Jurkat, Clone E6-1 (cell line): ENCODE measurements at regions not wholly inside any gene's neighbourhood (a gene's known extent, or its start where the extent isn't known, plus 50 kb on each side); places are given as distances from the start of the nearest gene placed in this dataset.

Experiments used
- DNase-seq: peaks from one replicate; pipeline ENCODE4 v3.0.0-alpha.2; 2011; ENCODE audit warnings: low read depth, low spot score
- H3K4me3 ChIP-seq: 2 replicates; pipeline ENCODE4 v1.5.1; 2011; ENCODE audit warnings: mild to moderate bottlenecking, low read length, control low read depth, moderate library complexity

DNA sequence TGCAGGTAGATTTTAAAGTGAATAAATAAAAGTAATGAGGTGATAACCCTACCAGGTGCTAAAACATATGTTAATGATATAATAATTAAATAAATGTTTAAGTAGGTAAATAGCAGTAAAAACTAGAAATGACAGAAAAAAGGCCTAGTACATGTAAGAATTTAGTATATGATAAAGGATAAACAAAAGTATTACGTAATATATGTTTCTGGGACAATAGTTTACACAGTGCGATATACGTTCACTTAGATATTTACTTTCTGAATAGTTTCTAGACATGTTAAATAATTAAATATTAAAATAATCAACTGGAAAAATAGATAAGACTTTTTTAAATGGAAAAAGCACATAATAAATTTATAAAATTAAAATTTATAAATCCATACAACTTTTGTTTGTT, 340.9 kb downstream of the LIG4 start:
- H3K4me3 ChIP-seq = no peak overlapping the region
- DNase-seq = no peak

DNA sequence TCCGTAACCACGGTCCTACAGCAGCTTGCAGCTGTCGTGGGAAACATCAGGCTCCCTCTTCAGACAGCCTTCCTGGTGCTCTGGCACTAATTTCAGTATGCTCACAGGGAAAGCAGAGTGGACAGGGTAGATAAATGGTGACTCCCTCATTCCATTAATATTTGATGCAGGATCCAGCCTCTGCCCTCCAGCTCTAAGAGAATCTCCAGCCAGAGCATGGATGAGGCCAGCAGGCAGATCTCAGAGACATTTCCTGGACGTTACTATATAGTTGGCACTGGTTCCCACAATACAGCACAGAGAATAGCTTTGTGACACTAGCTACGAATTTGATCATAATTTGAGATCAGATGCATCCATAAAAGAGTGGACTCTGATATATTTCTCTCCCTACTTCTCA, 341.4 kb downstream of the LIG4 start:
- no peak overlapping the region for H3K4me3 ChIP-seq
- DNase-seq = no peak

DNA sequence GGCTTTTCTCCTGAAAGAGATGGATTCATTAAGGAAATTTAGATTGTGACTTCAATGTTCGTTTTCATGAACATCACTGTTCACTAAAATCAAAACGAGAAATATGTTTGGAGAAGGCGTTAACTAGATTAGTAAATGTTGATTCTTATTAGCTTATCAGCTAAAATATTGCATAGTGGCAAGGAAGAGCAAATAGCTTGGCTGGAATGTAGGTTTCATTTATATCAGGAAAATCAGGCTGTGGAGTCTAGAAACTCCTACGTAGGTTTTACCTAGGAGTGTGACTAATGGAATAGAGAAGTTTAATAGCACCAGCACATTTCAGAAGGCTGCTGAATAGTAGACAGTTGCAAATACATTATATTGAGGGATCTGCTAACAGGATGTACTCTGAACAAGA, 344.9 kb downstream of the LIG4 start:
- no peak for DNase-seq
- H3K4me3 ChIP-seq = no peak overlapping the region

DNA sequence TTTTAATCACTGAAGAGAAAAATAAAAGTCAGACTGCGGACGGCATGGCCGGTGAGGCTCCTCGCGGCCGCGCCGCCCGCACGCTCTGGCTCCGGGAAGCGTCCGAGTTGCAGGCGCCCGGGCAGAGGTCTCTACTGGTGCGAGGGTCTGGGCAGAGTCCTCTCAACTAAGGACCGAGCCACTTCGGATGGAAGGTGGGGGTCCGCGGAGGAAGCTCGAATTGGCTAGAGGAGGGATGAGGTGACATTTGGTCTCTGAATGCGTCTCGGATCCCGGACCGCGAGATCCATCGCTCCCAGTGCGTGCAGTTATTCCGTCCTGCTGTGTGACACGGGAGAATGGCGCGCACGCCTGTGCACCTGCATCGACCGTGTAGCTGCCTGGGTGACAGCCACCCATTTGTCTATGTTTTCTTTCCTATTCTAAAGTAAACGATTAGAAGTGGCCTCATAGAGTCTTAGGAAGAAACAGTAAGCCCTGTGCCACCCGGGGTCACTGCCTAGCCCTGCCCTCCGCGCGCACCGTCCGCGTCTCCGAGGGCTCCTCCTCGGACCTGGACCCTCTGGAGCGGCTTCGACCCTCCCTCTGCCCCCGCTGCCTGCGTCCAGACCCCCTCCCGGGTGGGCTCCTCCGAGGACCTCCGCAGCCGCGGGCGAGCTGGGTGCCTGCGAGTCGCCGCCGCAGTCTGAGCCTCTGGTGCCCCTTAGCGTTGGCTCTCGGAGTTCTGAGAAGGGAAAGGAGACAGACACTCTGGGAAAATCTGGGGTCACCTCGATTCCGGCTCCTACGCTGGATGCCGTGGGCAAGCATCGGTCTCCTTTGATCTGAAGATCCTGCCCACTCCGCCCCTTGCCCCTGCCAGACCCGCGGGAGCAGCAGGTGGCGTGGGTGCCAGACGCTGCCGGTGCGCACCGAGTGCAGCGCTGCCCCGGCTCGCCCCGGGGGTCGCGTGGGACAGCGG, 347.4 kb downstream of the LIG4 start:
- H3K4me3 ChIP-seq = no peak overlapping the region
- DNase-seq = no peak

DNA sequence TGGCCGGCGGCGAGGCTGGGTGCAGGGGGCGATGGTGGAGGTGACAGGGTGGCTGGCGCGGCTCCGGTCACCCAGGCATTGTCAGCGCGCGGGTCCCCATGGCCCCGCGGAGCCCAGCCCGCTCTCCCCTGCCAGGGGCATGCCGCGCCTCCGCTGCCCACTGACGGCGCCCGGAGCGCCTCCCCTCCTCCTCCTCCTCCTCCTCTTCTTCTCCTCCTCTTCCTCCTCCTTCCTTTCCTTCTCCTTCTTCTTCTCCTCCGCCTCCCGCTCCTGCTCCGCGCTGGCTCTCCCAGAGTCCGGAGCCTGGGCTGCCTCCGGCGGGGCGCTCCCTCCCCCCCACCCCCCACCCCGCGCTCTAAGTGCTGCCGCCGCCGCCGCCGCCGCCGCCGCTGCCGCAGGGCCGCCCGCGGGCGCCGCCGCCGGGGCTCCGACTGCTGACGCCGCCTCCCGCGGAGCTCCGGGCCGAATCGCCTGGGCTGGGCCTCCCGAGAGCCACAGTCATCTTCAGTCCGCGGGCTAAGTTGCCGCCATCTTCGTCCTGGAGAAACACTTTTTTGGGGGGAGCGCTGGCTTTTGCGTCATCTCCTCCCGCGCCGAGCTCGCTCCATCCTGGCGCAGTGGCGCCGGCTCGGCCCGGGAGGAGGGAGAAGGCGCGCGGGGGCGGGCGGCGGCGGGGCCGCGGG, 348.3 kb downstream of the LIG4 start:
- no peak overlapping the region for H3K4me3 ChIP-seq
- no peak for DNase-seq

DNA sequence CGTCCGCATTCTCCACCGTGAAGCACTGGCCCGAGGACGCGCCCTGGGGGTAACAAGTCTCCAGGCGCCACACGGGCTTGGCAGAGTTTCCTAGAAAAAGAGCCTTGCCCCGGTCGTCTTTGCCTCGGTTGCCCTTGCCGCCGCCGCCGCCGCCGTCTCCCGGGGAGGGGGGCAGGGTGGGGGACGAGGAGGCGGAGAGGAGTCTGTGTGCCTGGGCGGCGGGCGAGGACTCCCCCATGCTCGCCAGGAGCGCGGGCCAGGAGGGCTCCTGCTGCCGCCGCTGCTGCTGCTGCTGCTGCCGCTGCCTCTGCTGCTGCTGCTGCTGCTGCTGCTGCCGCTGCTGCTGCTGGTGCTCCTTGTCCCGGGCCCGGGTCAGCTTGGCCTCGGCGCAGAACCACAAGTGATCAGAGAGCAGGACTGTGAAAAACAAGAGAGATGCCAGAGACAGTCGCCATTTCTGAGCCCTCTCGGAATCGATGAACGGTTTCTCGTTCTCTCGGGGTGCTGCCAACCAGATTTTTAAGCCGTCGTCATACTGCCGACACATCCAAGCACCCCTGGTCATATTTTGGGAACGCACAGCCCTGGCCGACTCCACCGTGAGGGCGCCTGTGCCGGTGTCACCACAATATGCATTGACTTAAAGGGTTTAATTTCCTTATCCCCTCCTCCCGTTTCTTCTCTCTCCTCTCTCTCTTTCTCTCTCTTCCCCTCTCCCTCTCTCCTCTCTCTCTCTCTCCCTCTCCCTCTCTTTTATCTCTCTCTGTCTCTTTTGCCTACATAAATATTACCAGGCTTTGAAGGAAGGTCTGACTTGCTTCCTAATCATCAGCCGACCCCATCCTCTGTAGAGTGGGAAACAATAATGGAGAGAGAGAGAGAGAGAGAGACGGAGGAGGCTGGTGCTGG, 349.1 kb downstream of the LIG4 start:
- no peak for DNase-seq
- no peak overlapping the region for H3K4me3 ChIP-seq

DNA sequence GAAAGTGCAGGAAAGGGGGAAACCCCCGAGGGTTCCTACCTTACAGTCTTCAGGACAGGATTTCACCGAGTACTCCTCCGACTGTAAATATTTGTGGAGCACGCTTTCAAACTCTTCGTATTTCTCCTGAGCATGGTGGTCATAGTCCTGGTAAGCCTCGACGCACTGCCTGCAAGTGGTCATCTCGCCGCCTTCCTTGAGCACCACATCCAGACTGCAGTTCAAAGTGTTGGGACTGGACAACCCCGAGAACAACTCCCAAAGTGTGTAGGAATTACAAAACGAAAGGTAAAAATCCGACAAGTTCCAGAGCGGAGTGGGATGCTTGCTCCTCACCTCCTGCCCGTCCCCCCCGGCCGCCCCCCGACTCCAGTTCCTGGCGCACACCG, 349.7 kb downstream of the LIG4 start:
- no peak overlapping the region for H3K4me3 ChIP-seq
- no peak for DNase-seq

DNA sequence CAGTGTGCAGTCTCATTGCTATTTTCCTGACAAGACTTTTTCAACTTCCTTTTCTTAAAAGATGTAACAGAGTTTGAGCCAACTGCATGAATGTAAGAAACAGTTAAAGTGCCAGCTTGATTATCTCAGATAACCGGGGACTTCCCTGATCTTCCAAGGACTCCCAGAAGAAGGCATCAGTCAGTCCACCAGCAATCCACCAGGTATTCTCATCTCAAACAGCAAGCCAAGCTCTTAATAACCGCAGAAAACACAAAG, 350.1 kb downstream of the LIG4 start:
- DNase-seq = no peak
- no peak overlapping the region for H3K4me3 ChIP-seq

DNA sequence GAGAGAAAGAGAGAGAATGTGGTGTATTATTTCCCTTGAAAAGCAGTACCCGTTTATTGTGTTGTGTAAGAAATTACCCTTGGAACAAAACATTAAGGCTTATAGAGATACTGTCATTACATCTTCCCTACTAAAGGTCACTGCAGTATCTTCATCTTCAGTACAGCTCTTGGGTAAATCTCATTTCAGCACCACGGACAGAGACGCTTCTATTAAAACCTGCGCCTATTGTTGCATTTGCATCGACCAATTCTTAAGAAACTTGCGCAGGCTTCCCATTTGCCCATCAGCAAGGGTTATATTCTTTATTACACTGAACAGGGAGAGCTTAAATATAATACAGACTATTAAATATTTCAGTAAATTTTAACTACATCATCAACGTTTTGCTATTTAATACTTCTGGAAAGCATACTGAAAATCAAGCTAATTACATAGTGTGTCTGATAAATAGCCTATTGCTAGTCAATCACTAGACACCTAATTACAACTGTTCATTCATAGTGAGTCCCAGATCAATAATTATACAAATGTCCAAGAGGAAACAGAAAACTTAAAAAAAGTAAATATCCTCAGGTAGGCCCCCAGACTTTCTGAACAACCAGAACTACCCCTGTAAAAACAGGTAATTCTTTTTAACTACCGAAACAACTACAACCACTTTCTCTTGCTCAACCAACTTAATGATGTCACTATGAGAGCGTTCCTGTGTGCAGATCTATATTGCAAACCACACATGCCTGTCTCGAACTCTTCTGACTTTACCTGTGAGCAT, 350.6 kb downstream of the LIG4 start:
- peak; percentile 41 for DNase-seq
- H3K4me3 ChIP-seq = no peak overlapping the region

DNA sequence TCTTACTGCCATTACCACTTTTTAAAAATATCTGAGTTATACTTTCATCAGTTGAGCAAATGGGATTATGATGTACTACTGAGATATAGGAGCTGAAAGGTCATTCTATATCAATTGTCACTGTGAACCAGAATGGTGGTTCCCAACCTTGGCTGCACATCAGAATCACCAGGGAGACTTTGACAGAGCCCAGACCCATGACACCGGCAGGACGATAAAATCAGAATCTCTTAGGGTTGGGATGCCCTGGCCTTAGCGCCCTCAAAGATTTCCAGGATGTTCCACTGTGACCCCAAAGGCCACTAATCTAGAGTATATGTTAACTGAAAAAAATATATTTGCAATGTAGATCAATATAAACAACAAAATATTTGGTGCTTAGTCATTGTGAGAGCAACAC, 355.1 kb downstream of the LIG4 start:
- no peak for DNase-seq
- no peak overlapping the region for H3K4me3 ChIP-seq

DNA sequence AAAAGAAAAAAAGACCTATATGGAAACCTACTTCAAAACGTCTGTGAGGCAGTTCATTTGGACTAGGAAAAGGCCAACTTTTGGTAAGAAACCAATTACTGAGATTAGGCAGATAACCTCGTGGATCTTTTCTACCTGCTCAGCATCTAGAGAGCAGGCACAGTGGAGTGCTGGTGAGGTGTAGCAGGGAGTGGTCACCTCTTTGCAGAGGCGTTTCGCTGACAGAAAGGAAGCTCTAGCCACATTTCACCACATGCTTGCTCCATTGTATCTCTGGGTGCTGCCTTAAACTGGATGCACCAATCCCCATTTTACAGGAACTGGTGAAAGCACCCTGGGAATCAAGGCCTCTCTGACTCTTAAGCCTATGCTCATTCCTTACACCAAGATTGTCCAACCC, 360.5 kb downstream of the LIG4 start:
- H3K4me3 ChIP-seq = no peak overlapping the region
- DNase-seq = no peak

DNA sequence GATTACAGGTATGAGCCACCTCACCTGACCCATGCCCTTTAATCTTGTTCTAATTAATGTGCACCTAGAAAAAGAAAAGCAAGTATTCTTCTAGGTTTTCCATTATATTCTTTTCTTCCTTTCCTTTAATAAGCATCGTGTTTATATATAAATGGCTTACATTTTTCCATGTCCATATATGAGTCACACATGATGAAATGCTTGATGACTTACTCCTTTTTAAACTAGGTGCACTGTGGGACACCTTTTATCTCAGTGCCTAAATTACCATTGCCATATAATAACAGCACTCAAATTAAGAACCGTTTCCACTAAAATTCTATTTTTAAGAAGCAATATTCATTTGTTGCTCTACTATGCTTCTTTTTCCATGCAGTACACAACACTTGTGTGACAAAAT, 363.3 kb downstream of the LIG4 start:
- DNase-seq = no peak
- H3K4me3 ChIP-seq = no peak overlapping the region

DNA sequence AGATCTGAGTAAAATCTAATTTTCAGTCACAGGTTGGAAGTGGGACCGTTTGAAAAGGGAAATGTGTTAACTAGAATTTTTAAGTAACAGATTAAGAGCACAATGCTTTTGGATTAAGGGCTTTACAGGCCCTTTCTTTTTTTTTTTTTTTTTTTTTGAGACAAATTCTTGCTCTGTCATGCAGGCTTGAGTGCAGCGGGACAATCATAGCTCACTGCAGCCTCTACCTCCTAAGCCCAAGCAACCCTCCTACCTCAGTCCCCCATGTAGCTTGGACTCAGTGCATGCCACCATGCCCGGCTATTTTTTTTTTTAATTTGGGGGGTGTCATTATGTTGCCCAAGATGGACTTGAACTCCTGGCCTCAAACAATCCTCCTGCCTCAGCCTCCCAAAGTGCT, 363.7 kb downstream of the LIG4 start:
- no peak for DNase-seq
- H3K4me3 ChIP-seq = no peak overlapping the region

DNA sequence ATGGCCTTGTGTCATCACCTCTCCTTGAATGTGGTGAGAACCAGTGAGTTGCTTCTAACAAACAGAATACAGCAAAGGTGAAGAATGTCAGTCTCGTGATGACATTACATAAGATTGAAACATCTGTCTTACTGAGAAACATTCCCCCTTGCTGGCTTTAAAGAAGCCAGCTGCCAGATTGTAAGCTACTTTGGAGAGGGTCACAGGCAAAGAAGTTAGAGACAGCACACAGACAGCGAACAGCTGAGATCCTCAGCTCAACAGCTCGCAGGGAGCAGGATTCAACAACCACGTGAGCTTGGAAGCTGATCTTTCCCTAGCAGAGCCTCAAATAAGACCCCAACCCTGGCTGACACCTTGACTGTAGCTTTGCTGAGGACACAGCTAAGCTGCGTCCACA, 367.9 kb downstream of the LIG4 start:
- no peak for DNase-seq
- H3K4me3 ChIP-seq = no peak overlapping the region

DNA sequence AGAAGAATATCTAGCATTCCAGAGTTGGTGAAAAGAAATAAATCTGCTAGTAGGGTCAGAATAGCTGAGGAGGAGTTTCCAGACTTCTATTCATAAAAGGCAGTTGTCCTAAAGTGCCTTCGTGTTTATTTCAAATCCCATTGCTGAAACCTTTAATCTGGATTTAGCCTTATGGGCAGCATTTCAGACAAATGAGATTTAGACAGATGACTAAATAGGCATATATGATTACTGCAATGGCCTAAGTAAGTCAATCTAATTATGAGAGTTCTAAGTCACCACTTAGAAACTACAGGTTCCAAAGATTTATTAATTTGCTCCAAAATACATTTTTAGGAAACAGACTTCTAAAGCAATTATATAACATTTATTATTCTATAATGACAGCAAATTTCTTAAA, 368.7 kb downstream of the LIG4 start:
- no peak for DNase-seq
- H3K4me3 ChIP-seq = no peak overlapping the region

DNA sequence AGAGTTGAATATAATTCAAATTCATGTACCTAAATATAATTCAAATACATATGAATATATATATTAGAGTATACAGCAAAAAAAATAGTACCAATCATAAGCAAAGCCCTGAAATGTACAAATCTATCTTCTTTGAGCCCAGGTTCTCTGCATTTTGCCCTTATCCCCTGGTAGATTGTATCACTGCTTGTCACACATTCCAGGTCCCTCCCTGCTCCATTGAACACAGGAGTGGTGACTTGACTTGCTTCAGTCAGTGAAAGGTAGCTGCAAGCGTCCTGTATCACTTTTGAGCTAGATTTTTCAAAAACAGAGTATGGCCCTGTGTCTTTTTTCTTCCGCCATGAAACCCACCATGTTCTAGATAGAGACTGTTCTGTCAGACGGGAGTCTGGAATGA, 369.4 kb downstream of the LIG4 start:
- no peak for DNase-seq
- H3K4me3 ChIP-seq = no peak overlapping the region

DNA sequence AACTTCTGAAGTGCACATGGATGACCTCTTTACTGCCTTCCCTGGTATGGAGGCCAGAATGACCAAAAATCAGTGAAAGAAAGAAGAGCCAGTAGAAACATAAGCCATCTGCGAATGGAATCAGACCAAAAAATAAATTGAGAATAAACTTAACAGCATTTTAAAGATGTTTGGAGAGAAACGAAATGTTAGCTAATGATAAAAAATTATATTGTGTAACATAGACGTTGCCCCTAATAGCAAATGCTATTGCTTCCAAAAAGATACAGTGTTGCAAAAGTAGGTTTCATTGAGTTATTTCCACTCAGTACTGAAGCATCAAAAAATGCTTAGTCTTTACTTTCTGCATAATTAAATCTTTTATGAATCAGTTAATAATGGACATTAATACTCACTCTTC, 371.7 kb downstream of the LIG4 start:
- H3K4me3 ChIP-seq = no peak overlapping the region
- no peak for DNase-seq

DNA sequence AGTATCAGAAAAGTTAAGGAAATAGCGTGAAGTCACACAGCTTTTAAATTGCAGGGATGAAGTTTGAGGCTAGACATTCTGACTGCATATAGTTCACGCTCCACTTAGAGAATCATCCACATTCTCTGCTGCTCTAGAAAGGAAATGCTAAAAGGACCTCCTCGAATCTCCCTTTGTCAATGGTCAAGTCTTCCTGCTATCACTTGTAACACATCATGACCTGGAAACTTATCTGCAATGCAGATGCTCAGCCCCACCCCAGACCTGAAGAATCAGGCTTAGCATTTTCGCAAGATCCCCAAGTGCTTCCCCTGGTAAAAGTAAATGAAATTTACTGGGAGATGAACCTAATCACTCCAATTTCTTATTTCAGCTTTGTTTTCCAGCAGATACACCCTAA, 372.1 kb downstream of the LIG4 start:
- no peak overlapping the region for H3K4me3 ChIP-seq
- no peak for DNase-seq

DNA sequence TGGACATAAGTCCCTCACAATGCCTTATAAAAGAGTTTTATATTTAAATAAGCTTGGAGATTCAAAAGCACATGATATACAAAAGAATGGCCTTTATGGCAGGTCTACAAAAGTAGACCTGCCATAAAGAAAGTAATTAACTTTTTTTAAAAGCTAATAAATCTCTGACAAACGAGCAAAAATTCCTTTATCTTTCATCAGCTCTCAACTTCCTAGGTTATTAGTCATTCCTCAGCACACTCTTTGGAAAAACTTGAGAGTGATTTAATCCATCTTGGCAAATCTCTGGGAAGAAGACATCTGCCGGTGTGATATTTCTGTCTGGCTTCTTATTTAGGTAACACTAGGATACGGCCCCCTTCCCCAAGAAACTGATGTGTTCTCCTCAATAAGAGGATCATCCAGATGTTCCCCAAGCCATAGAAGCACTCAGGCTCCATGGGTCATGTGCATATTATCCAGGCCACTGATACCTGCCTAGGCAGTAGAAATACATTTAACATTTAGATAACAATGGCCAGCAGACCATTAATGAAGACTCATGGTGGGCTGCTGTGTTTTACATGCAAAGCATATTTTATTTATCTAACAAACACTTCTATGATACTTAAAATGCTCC, 372.7 kb downstream of the LIG4 start:
- H3K4me3 ChIP-seq = no peak overlapping the region
- no peak for DNase-seq
